NCI-H748 (cell line): ENCODE measurements at regions not wholly inside any gene's neighbourhood (a gene's known extent, or its start where the extent isn't known, plus 50 kb on each side); places are given as distances from the start of the nearest gene placed in this dataset.
A peak's percentile ranks its signal among the peaks of the same experiment; 100 is the strongest.

Source experiments
- DNase-seq: peaks from one replicate; lab custom pipeline; 2025; ENCODE audit not compliant: unreplicated experiment; lab: John Stamatoyannopoulos, UW

GRCh38 chr5:155193483-155194107 is 180.0 kb downstream of the KIF4B start:
- no peak for DNase-seq

GRCh38 chr5:155200608-155201007 is 187.1 kb downstream of the KIF4B start:
- DNase-seq: no peak

DNA sequence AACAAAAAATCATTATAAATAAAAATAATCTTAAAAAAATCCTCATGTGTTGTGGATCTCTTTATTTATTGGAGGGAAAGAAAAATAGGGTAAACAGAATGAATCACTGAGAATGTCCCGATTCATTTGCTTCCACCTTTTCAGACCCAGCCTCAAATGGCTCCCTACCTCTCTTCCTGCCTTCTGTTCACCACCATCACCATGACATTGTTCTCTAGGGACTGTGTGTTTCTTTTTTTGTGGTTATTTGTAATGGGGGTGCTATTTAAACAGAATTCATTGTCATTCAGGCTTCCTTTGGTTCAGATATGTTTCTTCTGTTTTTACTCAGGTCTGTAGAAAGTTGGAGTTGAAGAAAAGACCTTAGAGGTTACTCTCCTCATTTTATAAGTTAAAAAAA is 198.2 kb downstream of the KIF4B start:
- no peak for DNase-seq

DNA sequence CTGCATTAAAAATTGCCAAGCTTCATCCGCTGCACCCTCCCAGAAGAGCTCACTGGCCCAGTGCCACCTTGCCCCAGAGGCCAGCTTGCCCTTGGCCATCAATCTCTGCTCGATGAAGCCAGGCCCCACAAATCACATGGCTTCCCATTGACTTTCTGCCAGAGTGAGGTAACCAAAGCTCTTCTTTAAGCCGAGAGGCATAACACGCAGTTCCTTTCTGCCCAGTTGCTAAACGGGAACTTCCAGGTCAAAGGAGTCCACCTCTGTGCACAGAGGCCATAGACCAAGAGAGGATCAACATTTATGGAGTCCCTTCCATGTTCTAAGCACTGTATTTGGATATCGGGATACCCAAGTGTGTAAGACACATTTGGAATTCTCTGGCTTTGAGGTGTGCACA is 208.8 kb downstream of the KIF4B start:
- DNase-seq: no peak

DNA sequence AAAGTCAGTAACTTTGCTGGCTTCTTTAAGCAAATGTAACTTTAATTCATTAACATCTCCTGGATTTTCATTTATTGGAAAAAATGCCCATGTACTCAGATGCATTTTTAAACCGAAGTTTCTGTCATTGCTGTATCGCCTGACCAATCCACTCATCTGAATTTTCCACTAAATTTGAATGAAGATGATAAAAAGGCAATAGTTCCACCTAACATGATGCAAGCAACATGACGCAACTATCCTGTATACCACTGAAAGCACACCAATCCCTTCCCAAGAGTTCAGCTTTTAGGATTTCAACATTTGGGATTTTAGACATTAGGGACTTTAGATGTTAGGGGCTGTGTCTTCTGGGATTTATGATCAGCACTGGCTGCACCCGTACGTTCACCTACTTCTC is 215.6 kb downstream of the KIF4B start:
- no peak for DNase-seq

DNA sequence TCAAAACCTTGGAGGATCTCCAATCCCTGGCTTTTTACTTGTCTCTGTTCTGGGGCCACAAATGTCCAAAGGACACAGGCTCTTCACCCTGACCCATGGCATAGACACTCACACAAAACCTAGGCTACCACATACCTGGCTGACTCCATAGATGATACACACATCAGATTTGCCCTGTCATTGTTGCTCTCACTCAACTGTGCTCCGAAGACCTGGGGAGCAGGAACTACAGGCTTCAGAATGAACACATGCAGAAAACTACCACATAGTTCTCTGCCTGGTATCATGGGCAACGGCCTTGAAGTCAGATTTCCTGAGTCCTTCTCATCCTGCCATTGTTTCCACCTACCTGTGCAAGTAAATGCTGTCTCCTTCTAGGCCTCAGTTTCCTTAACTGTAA is 226.2 kb downstream of the KIF4B start:
- DNase-seq: no peak

- DNase-seq: peak; percentile 53
Observed at GRCh38 chr5:155250596-155250995, 237.0 kb downstream of the KIF4B start.

- no peak for DNase-seq
Observed at GRCh38 chr5:155252025-155252424, 238.5 kb downstream of the KIF4B start.

DNA sequence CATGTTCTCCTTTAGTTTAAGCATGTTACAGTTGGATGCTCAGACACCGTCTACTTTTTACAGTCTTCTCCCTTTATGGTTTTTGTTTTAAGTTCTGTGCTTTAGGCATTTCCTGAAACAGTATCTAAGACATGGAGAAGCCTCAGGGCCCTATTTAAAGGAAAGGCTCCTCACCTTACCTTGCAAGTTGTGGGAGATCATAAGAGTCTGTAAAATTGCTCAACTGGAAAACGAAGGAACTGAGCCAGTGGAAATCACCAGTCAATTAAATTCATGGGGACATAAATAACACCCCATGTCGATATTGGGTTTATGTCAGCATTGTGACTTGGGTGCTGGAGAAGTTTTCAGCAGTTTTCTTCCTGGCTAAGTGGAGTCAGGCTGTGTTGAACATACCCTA is 239.2 kb downstream of the KIF4B start:
- no peak for DNase-seq

GRCh38 chr5:155254399-155254798 is 240.8 kb downstream of the KIF4B start:
- no peak for DNase-seq

DNA sequence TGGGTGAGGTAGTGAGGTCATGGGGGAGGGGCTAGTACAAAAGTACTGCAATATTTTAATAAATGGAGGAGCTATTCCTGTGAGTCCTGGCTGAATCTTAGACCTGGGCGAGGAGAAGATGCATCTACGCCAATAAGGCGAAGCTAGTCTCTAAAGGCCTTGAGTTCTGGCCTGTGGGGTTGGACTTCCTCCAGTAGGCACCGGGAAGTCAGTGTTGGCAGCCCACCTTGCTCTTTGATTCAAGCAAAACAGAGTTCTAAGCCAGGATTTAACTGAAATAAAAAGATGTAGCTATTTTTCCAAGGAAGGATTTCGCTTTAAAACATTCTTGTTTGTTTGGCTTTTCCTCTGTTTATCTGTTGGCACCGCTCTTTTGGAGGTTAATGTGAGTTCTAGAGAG is 244.6 kb downstream of the KIF4B start:
- no peak for DNase-seq

DNA sequence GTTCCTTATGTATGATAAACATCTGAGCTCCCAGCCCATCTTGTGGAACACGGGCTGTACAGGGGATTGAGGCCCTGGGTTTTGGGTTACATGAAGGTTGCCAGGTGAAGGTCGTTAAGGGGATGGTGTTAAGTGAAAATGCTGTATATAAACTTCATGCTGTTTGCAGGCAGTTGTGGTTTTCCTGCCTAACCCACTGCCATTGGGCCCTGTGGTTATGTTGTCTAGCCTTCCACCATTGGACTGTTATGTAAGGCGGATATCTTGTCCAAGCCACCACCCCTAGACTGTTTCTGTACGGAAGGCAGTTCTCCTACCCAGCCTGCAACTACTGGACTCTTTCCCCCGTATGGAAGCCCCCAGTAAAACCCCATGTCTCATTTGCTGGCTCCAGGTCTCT is 246.1 kb downstream of the KIF4B start:
- no peak for DNase-seq

DNA sequence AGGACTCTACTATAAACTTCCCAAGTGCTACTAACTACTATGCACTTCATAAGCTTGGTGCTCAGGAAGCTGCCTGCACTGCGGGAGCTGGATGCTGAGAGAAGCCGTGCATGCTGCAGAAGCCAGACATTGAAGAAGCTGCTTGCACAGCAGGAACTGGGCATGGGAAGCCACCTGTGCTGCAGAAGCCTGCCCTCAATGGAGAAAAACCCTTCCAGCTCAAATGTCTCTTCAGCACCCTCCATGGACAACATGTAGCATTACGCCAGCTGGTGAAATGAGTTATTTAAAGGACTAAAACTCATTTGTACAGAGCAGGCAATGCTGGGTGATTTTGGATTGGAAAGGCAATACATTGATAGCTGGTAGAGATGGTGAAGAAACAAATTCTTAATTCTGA is 247.2 kb downstream of the KIF4B start:
- DNase-seq: peak; percentile 82

GRCh38 chr5:155263381-155263780 is 249.8 kb downstream of the KIF4B start:
- no peak for DNase-seq

GRCh38 chr5:155264809-155265208 is 251.3 kb downstream of the KIF4B start:
- DNase-seq: no peak

- no peak for DNase-seq
Observed at GRCh38 chr5:155268770-155269425, 255.3 kb downstream of the KIF4B start.

- DNase-seq: no peak
Observed at GRCh38 chr5:155270725-155271124, 257.2 kb downstream of the KIF4B start.

GRCh38 chr5:155274484-155274883 is 260.9 kb downstream of the KIF4B start:
- DNase-seq: no peak

GRCh38 chr5:155275222-155275621 is 261.7 kb downstream of the KIF4B start:
- no peak for DNase-seq

- DNase-seq: peak; percentile 58
Observed at GRCh38 chr5:155276231-155276630, 262.7 kb downstream of the KIF4B start.

DNA sequence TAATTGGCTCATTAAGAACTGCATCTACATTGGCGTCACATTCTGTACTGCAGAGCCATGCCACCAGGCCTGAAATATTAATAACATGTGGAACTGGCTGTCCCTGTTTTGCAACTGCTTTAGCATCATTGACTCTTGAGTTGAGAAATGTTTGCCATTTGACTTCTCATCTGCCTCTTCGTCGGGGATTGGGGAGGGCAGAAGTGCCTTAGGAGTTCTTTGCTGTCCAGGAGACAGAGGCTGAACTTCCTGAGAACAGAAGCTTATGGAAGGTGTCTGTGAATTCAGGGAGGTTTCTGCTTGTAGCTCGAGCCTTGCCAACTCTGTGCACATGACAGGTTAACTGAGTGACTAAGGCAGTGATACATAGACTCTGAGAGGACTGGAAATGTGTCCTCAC is 265.0 kb downstream of the KIF4B start:
- DNase-seq: no peak

DNA sequence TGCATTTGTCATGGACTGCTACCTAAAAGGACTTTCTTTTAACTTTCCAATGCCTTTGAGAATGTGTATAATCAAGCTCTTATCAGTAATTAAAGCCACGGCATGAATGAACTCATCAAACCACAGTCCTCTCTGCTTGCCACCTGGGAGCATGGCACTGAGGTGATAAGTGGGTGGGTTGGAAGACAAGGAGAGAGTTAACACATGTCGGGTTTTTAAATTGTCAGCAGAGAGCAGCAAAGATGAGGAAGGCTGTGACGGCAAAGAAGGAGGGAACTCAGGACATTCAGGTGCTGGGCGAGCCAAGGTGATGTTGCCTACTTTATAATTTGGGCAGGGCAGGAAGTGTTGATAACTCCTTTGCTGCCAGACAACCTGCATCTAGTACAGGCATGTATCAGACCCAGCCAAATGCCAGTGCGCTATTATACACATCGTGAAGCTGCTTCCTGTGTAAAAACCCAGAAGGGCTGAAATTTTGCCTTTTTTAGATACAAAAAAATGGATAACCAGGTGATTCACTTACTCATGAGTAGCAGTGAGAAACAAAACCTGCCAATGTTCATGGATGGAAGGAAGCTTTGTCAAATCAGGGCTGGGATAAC is 269.1 kb downstream of the KIF4B start:
- DNase-seq: no peak

GRCh38 chr5:155285706-155286105 is 272.2 kb downstream of the KIF4B start:
- no peak for DNase-seq
